ENCODE measurements at regions not wholly inside any gene's neighbourhood (a gene's known extent, or its start where the extent isn't known, plus 50 kb on each side); places are given as distances from the start of the nearest gene placed in this dataset.

- in situ Hi-C loops (cut with HindIII; ENCODE audit: low pct_unique_long_range_greater_than_20kb, low sequenced_read_pairs): no loop called here
- no peaks in the 10 kb centered on the region for H3K4me1 ChIP-seq (ENCODE audit: control insufficient read depth, insufficient read depth, low read length)
- no peaks in the 10 kb centered on the region for H3K9me3 ChIP-seq (ENCODE audit: control insufficient read depth, insufficient read depth, low read depth, low read length)
- intact Hi-C loops (cut with micrococcal nuclease; ENCODE audit: unreplicated experiment): no loop called here
- POLR2A ChIA-PET: no interaction called here
- H3K4me3 ChIP-seq (ENCODE audit: low read depth in 2 of 2, low read length in 2 of 2): no peak overlapping the region
- BruUV-seq (replicated peaks): no TSS peak
- TF ChIP-seq POLR2AphosphoS5 (IDR thresholded peaks at IDR 0.05; ENCODE audit: low read depth, low read length): no peak
- TF ChIP-seq TCF7L2 (IDR thresholded peaks at IDR 0.05; ENCODE audit: low read depth, low read length): no peak
- TF ChIP-seq SIN3A (IDR thresholded peaks at IDR 0.05; ENCODE audit: borderline replicate concordance, insufficient read depth, low read depth, low read length): no peak
- TF ChIP-seq, protein P1, sequence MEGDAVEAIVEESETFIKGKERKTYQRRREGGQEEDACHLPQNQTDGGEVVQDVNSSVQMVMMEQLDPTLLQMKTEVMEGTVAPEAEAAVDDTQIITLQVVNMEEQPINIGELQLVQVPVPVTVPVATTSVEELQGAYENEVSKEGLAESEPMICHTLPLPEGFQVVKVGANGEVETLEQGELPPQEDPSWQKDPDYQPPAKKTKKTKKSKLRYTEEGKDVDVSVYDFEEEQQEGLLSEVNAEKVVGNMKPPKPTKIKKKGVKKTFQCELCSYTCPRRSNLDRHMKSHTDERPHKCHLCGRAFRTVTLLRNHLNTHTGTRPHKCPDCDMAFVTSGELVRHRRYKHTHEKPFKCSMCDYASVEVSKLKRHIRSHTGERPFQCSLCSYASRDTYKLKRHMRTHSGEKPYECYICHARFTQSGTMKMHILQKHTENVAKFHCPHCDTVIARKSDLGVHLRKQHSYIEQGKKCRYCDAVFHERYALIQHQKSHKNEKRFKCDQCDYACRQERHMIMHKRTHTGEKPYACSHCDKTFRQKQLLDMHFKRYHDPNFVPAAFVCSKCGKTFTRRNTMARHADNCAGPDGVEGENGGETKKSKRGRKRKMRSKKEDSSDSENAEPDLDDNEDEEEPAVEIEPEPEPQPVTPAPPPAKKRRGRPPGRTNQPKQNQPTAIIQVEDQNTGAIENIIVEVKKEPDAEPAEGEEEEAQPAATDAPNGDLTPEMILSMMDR (IDR thresholded peaks at IDR 0.05): no peak
- TF ChIP-seq, protein P2, sequence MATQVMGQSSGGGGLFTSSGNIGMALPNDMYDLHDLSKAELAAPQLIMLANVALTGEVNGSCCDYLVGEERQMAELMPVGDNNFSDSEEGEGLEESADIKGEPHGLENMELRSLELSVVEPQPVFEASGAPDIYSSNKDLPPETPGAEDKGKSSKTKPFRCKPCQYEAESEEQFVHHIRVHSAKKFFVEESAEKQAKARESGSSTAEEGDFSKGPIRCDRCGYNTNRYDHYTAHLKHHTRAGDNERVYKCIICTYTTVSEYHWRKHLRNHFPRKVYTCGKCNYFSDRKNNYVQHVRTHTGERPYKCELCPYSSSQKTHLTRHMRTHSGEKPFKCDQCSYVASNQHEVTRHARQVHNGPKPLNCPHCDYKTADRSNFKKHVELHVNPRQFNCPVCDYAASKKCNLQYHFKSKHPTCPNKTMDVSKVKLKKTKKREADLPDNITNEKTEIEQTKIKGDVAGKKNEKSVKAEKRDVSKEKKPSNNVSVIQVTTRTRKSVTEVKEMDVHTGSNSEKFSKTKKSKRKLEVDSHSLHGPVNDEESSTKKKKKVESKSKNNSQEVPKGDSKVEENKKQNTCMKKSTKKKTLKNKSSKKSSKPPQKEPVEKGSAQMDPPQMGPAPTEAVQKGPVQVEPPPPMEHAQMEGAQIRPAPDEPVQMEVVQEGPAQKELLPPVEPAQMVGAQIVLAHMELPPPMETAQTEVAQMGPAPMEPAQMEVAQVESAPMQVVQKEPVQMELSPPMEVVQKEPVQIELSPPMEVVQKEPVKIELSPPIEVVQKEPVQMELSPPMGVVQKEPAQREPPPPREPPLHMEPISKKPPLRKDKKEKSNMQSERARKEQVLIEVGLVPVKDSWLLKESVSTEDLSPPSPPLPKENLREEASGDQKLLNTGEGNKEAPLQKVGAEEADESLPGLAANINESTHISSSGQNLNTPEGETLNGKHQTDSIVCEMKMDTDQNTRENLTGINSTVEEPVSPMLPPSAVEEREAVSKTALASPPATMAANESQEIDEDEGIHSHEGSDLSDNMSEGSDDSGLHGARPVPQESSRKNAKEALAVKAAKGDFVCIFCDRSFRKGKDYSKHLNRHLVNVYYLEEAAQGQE (IDR thresholded peaks at IDR 0.05; ENCODE audit: insufficient read depth in 1 of 2, low read depth in 2 of 2, low read length in 1 of 2): no peak
- CTCF ChIA-PET: no interaction called here
- no peaks in the 10 kb centered on the region for H3K36me3 ChIP-seq (ENCODE audit: control insufficient read depth, insufficient read depth, low read length)
- no peaks in the 10 kb centered on the region for H3K27me3 ChIP-seq (ENCODE audit: control insufficient read depth, insufficient read depth, low read length)
- no peak for DNase-seq (ENCODE audit: low read depth, low spot score)
- no peak overlapping the region for H3K27ac ChIP-seq (ENCODE audit: low read length)
- ATAC-seq: no peak
Observed at GRCh38 chr11:38278457-38279141, 1680.6 kb upstream of the RAG2 start.

- POLR2A ChIA-PET: no interaction called here
- H3K4me1 ChIP-seq (ENCODE audit: control insufficient read depth, insufficient read depth, low read length): no peaks in the 10 kb centered on the region
- H3K36me3 ChIP-seq (ENCODE audit: control insufficient read depth, insufficient read depth, low read length): no peaks in the 10 kb centered on the region
- CTCF ChIA-PET: interaction anchor here (1.0 kb wide), 1 partner anchor 518 kb away, joined by 3 read pairs; no protein-coding TSS in a partner anchor
- no peak for DNase-seq (ENCODE audit: low read depth, low spot score)
- H3K9me3 ChIP-seq (ENCODE audit: control insufficient read depth, insufficient read depth, low read depth, low read length): no peaks in the 10 kb centered on the region
- intact Hi-C loops (cut with micrococcal nuclease; ENCODE audit: unreplicated experiment): no loop called here
- H3K4me3 ChIP-seq (ENCODE audit: low read depth in 2 of 2, low read length in 2 of 2): no peak overlapping the region
- H3K27ac ChIP-seq (ENCODE audit: low read length): no peak overlapping the region
- TF ChIP-seq TCF7L2 (IDR thresholded peaks at IDR 0.05; ENCODE audit: low read depth, low read length): no peak
- no peak for TF ChIP-seq SIN3A (IDR thresholded peaks at IDR 0.05; ENCODE audit: borderline replicate concordance, insufficient read depth, low read depth, low read length)
- no peak for TF ChIP-seq POLR2AphosphoS5 (IDR thresholded peaks at IDR 0.05; ENCODE audit: low read depth, low read length)
- TF ChIP-seq, protein P1 (IDR thresholded peaks at IDR 0.05): no peak
- TF ChIP-seq, protein P2 (IDR thresholded peaks at IDR 0.05; ENCODE audit: insufficient read depth in 1 of 2, low read depth in 2 of 2, low read length in 1 of 2): no peak
- no peaks in the 10 kb centered on the region for H3K27me3 ChIP-seq (ENCODE audit: control insufficient read depth, insufficient read depth, low read length)
- no TSS peak for BruUV-seq (replicated peaks)
- ATAC-seq: peak; percentile 68; the same call in 1 of the 2 replicates
- in situ Hi-C loops (cut with HindIII; ENCODE audit: low pct_unique_long_range_greater_than_20kb, low sequenced_read_pairs): no loop called here
Observed at GRCh38 chr11:38274031-38274430, 1676.0 kb upstream of the RAG2 start.

Data from Panc1 (cell line).